ENCODE measurements at regions not wholly inside any gene's neighbourhood (a gene's known extent, or its start where the extent isn't known, plus 50 kb on each side); places are given as distances from the start of the nearest gene placed in this dataset.

DNA sequence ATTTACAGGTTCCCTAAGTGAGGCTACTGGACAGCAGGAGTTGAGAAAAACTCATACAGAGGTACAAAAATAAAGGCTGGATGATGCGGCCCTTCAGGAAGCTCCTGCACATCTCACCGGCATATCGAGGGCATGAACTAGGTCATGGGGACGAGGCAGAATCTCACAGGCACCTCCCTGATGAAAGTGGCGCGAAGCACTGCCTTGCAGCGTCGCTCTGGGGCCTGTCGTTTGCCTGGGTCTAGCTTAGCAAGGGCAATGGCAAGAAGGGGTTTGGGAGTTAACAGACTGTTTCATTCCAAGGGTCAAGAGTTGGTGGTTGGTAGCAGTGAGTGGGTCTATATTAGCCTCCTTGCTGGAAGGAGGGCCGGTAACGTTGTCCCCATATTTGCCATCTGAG lies 103.5 kb upstream of the IRF2BP2 start:
- TF ChIP-seq POLR2A (IDR thresholded peaks at IDR 0.05), result no peak
- TF ChIP-seq, protein P1, sequence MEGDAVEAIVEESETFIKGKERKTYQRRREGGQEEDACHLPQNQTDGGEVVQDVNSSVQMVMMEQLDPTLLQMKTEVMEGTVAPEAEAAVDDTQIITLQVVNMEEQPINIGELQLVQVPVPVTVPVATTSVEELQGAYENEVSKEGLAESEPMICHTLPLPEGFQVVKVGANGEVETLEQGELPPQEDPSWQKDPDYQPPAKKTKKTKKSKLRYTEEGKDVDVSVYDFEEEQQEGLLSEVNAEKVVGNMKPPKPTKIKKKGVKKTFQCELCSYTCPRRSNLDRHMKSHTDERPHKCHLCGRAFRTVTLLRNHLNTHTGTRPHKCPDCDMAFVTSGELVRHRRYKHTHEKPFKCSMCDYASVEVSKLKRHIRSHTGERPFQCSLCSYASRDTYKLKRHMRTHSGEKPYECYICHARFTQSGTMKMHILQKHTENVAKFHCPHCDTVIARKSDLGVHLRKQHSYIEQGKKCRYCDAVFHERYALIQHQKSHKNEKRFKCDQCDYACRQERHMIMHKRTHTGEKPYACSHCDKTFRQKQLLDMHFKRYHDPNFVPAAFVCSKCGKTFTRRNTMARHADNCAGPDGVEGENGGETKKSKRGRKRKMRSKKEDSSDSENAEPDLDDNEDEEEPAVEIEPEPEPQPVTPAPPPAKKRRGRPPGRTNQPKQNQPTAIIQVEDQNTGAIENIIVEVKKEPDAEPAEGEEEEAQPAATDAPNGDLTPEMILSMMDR (IDR thresholded peaks at IDR 0.05), result no peak
